ENCODE measurements at regions not wholly inside any gene's neighbourhood (a gene's known extent, or its start where the extent isn't known, plus 50 kb on each side); places are given as distances from the start of the nearest gene placed in this dataset.
A peak's percentile ranks its signal among the peaks of the same experiment; 100 is the strongest.

- no peak for DNase-seq
These were observed 708.5 kb downstream of the C12orf50 start for GRCh38 chr12:87320724-87321123.

GRCh38 chr12:87317302-87317701 lies 711.9 kb downstream of the C12orf50 start:
- no peak for DNase-seq

DNA sequence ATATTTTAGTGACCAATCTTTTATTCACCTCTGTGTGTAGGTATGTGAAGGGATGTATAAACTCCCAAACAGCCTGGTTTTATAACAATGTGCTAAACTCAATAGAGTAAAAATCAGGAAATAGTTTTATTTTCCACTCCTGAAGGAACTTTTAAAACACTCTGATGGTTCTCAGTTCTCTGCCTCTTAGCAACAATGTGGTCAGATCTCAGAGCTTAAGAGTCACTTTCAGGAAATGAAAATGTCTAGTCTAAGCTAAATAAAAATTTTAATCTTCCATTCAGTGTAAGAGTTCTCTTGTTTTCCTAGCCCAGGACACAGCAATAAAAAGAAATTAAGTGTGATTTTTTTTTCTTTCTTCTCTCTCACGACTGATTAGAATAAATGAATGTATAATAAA lies 718.0 kb downstream of the C12orf50 start:
- no peak for DNase-seq

DNA sequence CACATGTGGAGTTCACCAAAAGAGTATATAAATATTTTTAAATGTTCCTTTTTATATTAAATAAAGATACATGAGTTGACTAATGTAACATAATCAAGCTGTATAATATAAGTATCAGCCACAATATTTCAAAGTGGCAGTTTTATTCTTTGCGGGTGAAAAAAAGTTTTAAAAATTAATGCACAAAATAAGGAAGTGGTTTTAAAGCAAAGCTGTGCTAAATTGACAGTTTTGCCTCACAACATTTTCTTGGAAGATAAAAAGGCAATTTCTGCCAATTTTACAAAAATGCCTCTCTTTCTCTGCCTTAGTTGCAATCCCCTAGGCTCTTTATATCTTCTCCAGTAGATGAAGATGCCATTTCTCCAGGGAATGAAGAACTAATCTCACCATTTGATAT lies 719.1 kb downstream of the C12orf50 start:
- DNase-seq = no peak

- DNase-seq = no peak
These were observed 723.7 kb downstream of the C12orf50 start for GRCh38 chr12:87305481-87305880.

- DNase-seq = no peak
These were observed 724.8 kb downstream of the C12orf50 start for GRCh38 chr12:87304406-87304805.

GRCh38 chr12:87303396-87304012 lies 725.7 kb downstream of the C12orf50 start:
- peak; percentile 26 for DNase-seq

DNA sequence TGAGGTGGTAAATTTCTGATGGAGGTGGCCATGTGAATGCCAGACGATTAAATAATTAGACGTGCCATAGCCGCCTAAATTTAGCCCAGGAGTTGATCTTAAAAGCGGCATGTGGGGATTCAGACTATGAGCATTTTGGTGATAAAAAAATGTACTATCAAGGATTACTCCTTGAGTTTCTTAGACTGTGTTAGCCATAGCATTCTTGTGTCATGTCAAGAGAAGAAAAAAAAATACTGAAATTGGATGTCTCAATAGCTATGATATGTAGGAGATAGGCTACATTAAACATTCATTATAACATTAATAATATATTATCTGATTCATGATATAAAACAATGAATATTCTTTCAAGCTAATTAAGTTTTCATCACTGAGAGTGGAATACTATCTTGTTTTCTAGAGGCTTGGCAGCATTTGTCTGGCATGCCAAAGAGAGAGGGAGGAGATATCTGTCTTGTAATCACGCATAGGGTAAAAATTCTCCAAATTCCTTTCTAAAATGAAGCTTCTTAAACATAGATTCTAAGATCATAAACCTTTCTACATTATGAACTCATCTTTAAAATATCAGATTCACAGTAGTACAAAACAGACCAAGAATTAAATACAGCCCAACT lies 727.0 kb downstream of the C12orf50 start:
- no peak for DNase-seq

GRCh38 chr12:87290505-87290904 lies 738.7 kb downstream of the C12orf50 start:
- DNase-seq = no peak

GRCh38 chr12:87283886-87284285 lies 745.3 kb downstream of the C12orf50 start:
- DNase-seq = no peak

DNA sequence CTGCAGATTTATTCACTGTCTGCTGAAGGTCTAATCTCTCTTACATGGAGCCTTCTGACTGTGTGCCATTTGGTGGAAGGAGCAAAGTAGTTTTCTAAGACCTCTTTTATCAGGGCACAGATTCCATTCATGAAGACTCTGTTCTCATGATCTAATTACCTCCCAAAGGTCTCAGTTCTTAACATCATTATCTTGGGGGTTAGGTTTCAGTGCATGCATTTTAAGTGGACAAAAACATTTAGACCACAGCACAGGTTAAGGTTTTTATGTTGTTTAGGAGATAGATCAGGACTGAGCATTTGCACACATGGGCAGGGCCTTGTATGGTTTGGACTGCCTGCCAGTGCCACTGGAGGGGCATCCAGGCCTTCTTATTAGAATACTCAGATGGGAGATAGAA lies 746.1 kb downstream of the C12orf50 start:
- DNase-seq = no peak

GRCh38 chr12:87280893-87281292 lies 748.3 kb downstream of the C12orf50 start:
- no peak for DNase-seq

DNA sequence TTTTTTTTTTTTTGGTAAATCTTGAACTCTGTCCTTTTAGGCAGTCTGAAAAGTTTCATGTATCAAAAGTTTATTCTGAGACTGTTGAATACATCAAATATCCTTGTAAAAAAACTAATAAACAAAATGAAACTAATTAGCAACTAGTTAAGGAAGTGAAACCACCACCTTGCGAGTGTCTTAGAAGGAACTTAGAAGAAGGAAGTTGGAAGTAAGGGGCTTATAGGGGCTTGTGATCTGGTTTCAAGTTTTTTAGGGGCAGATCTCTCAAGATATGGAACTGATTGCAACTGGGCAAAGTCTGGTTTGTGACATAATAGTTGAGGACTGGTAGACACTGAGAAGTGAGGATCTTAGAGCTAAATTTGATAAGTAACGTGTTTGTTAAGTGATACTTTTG lies 748.8 kb downstream of the C12orf50 start:
- DNase-seq = no peak

GRCh38 chr12:87274594-87275245 lies 754.5 kb downstream of the C12orf50 start:
- DNase-seq = peak; percentile 4

DNA sequence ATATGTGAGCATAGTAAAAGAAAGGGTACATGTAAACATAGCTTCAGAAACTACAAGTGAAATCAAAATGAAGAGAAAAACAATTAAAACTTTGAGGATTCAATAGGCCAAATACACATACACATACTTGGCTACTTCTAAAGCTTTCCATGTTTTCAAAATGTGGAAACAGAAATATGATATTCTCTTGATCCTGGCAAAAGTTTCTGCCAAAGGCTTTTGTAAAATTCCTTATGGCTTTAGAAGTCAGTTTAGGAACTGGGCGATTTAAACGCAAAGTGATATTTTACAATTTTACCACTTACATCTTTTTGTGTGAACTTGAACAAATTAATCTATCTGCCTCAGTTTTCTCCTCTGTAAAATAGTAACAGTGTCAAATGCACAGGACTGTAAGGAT lies 756.4 kb downstream of the C12orf50 start:
- DNase-seq = no peak

DNA sequence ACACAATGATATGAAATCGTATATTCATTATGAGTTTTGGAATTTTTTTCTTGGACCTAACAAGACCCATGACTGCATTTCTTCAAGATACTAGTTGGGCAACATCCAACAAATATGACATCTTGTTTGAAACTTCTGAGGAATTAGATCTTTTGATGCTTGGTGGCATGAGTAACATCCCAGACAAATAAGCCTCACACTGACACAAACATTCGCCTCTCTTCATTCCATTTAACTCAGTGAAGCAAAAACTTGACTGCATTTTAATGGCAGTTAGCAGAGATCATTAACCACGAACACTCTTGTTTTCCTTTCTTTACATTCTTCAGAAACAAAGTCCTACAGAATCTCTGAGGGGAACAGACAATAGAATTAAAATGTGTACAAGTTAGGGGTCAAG lies 758.3 kb downstream of the C12orf50 start:
- DNase-seq = no peak

GRCh38 chr12:87266305-87266704 lies 762.9 kb downstream of the C12orf50 start:
- no peak for DNase-seq

DNA sequence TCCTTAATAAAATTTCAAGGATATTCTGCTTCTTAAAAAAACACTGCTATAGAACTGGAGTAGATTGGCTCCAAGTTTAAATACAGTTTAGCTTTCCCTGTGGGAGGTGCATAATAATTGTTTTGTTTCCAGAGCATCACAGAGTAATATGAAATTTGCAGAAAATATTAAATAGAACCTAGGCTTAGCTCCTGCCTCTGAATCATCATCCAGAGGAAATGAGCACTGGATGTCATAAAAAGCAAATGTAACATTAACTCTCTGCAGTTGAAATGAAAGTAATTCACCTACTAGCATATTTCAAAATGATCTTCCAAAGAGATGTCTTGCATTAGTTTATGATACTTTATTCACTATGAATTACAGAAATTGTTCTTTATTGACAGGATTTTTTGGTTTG lies 769.8 kb downstream of the C12orf50 start:
- no peak for DNase-seq

GRCh38 chr12:87254381-87255030 lies 774.7 kb downstream of the C12orf50 start:
- no peak for DNase-seq

- DNase-seq = no peak
These were observed 776.0 kb downstream of the C12orf50 start for GRCh38 chr12:87253157-87253556.

- no peak for DNase-seq
These were observed 782.5 kb downstream of the C12orf50 start for GRCh38 chr12:87246726-87247125.

- DNase-seq = no peak
These were observed 790.7 kb downstream of the C12orf50 start for GRCh38 chr12:87238466-87238865.

DNA sequence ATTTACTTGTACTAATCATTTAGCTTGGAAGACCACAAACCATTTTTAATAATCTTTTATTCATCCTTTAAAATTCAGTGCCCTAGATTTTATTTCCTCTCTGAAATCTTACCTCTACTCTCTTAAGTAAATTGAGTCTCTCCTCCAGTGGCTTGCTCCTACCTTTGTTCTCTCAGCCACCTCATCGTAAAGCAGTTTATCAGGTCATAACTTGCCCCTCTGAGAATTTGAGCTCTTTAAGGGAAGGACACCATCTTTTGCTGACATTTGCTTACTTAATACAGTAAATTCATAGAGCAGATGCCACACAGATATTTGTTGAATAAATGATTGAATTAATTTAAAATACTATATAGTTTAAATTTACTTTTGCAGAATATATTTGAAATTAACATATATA lies 794.3 kb downstream of the C12orf50 start:
- DNase-seq = no peak

- no peak for DNase-seq
These were observed 795.5 kb downstream of the C12orf50 start for GRCh38 chr12:87233671-87234070.
